GM21423 (cell line): ENCODE measurements at regions not wholly inside any gene's neighbourhood (a gene's known extent, or its start where the extent isn't known, plus 50 kb on each side); places are given as distances from the start of the nearest gene placed in this dataset.
"Not testable (repeated sequence)": the region's sequence is repeated elsewhere in the genome, so short reads cannot be mapped to it uniquely, and the experiment has no call there.

Experiments
- ATAC-seq: cut with Tn5 transposase; IDR thresholded peaks from one replicate; pipeline ENCODE4 v1.9.1; 2021; ENCODE audit warnings: mild to moderate bottlenecking, moderate library complexity; ENCODE audit not compliant: unreplicated experiment

- ATAC-seq = no peak
Observed at GRCh38 chr2:65920659-65921058, 488.3 kb upstream of the SPRED2 start.

GRCh38 chr2:65919550-65920188 is 487.3 kb upstream of the SPRED2 start:
- ATAC-seq = no peak

- no peak for ATAC-seq
Observed at GRCh38 chr2:65918760-65919187, 486.4 kb upstream of the SPRED2 start.

- no peak for ATAC-seq
Observed at GRCh38 chr2:65917986-65918385, 485.6 kb upstream of the SPRED2 start.

GRCh38 chr2:65916785-65917295 is 484.4 kb upstream of the SPRED2 start:
- ATAC-seq = no peak

- no peak for ATAC-seq
Observed at GRCh38 chr2:65916177-65916576, 483.8 kb upstream of the SPRED2 start.

- ATAC-seq = no peak
Observed at GRCh38 chr2:65915273-65915672, 482.9 kb upstream of the SPRED2 start.

- ATAC-seq = no peak
Observed at GRCh38 chr2:65914244-65914786, 481.9 kb upstream of the SPRED2 start.

GRCh38 chr2:65913813-65914212 is 481.4 kb upstream of the SPRED2 start:
- no peak for ATAC-seq

GRCh38 chr2:65901756-65902155 is 469.4 kb upstream of the SPRED2 start:
- ATAC-seq = no peak

GRCh38 chr2:65896446-65896845 is 464.0 kb upstream of the SPRED2 start:
- ATAC-seq = no peak

GRCh38 chr2:65890131-65890530 is 457.7 kb upstream of the SPRED2 start:
- not testable (repeated sequence) for ATAC-seq

- no peak for ATAC-seq
Observed at GRCh38 chr2:65885266-65885665, 452.9 kb upstream of the SPRED2 start.

GRCh38 chr2:65881592-65881991 is 449.2 kb upstream of the SPRED2 start:
- no peak for ATAC-seq

- ATAC-seq = no peak
Observed at GRCh38 chr2:65880436-65880835, 448.0 kb upstream of the SPRED2 start.

GRCh38 chr2:65878011-65878340 is 445.6 kb upstream of the SPRED2 start:
- ATAC-seq = no peak

- no peak for ATAC-seq
Observed at GRCh38 chr2:65877331-65878010, 445.1 kb upstream of the SPRED2 start.

GRCh38 chr2:65876114-65876513 is 443.7 kb upstream of the SPRED2 start:
- no peak for ATAC-seq

GRCh38 chr2:65870826-65871225 is 438.4 kb upstream of the SPRED2 start:
- no peak for ATAC-seq

- ATAC-seq = no peak
Observed at GRCh38 chr2:65869296-65869695, 436.9 kb upstream of the SPRED2 start.

- ATAC-seq = no peak
Observed at GRCh38 chr2:65868177-65868576, 435.8 kb upstream of the SPRED2 start.

- no peak for ATAC-seq
Observed at GRCh38 chr2:65867446-65867845, 435.0 kb upstream of the SPRED2 start.
